Right lobe of liver (tissue), 4 donors: ENCODE measurements at regions not wholly inside any gene's neighbourhood (a gene's known extent, or its start where the extent isn't known, plus 50 kb on each side); places are given as distances from the start of the nearest gene placed in this dataset.

ENCODE experiments used
- POLR2A ChIP-seq: fragments of 450-650 bp; IDR thresholded peaks from one replicate; pipeline ENCODE4 v1.6.1; 2017; ENCODE audit warnings: antibody characterized with exemption, mild to moderate bottlenecking
- TF ChIP-seq, protein P1 (sequence below), 4 donors: fragments of 200-600 bp in 3 of 4; fragments of 450-650 bp in 1 of 4; IDR thresholded peaks; one replicate each; pipeline versions ENCODE4 v1.5.1 to v1.8.0; 2016 to 2022; ENCODE audit warnings: antibody characterized with exemption in 4 of 4, mild to moderate bottlenecking in 2 of 4
- donor health status: DM: no; HTN: no; CAD: no.
- donor health status: DM: no; HTN: no; CAD: no.
- donor health status: DM: no; HTN: yes; CAD: no.

DNA sequence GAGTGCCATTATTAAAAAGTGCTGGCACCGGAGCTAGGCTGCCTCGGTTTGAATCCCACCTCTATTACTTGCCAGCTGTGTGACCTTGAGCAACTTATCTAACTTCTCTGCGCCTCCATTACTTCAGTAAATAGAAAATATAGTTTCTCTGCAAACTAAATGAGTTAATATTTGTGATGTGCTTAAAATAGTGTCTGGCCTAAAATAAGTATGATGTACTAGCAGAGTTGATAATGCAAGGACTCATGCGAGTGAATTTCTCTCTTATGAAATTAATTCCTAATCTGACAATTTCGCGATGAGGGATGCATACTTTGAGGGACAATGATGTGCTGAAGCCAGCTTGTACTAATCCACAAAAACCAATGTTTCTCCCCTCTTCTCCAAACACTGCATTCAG, 180.8 kb upstream of the NTF3 start:
- TF ChIP-seq, protein P1, sequence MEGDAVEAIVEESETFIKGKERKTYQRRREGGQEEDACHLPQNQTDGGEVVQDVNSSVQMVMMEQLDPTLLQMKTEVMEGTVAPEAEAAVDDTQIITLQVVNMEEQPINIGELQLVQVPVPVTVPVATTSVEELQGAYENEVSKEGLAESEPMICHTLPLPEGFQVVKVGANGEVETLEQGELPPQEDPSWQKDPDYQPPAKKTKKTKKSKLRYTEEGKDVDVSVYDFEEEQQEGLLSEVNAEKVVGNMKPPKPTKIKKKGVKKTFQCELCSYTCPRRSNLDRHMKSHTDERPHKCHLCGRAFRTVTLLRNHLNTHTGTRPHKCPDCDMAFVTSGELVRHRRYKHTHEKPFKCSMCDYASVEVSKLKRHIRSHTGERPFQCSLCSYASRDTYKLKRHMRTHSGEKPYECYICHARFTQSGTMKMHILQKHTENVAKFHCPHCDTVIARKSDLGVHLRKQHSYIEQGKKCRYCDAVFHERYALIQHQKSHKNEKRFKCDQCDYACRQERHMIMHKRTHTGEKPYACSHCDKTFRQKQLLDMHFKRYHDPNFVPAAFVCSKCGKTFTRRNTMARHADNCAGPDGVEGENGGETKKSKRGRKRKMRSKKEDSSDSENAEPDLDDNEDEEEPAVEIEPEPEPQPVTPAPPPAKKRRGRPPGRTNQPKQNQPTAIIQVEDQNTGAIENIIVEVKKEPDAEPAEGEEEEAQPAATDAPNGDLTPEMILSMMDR (IDR thresholded peaks at IDR 0.05): no peak
- no peak for TF ChIP-seq POLR2A
